Loucy (cell line): ENCODE measurements at regions not wholly inside any gene's neighbourhood (a gene's known extent, or its start where the extent isn't known, plus 50 kb on each side); places are given as distances from the start of the nearest gene placed in this dataset.
A peak's percentile ranks its signal among the peaks of the same experiment; 100 is the strongest.

Experiments
- H2AFZ ChIP-seq: fragments of 200-600 bp; sonication (generic); 2 replicates; pipeline ENCODE4 v1.6.0; 2016; ENCODE audit warnings: antibody characterized with exemption, mild to moderate bottlenecking, low read length, moderate library complexity
- H3F3A ChIP-seq: fragments of 200-600 bp; 2 replicates; pipeline ENCODE4 v1.6.0; 2016; ENCODE audit warnings: antibody characterized with exemption, low read depth, mild to moderate bottlenecking
- H3K27me3 ChIP-seq: fragments of 200-600 bp; sonication (generic); 2 replicates; pipeline ENCODE4 v1.6.1; 2014; ENCODE audit warnings: low read length, mild to moderate bottlenecking; ENCODE audit not compliant: insufficient read depth, poor library complexity, severe bottlenecking
- H3K36me3 ChIP-seq: fragments of 200-600 bp; sonication (generic); 2 replicates; pipeline ENCODE4 v1.6.1; 2016; ENCODE audit warnings: low read length; ENCODE audit not compliant: insufficient read depth
- H3K4me1 ChIP-seq: fragments of 200-600 bp; sonication (generic); 2 replicates; pipeline ENCODE4 v1.5.1; 2014; ENCODE audit warnings: low read length, mild to moderate bottlenecking; ENCODE audit not compliant: insufficient read depth, poor library complexity, severe bottlenecking
- H3K4me2 ChIP-seq: fragments of 200-600 bp; sonication (generic); 2 replicates; pipeline ENCODE4 v1.6.0; 2014; ENCODE audit warnings: antibody characterized with exemption, low read length, low read depth, mild to moderate bottlenecking; ENCODE audit not compliant: poor library complexity, severe bottlenecking
- H3K4me3 ChIP-seq: fragments of 200-600 bp; sonication (generic); 2 replicates; pipeline ENCODE4 v1.5.1; 2014; ENCODE audit warnings: low read length, mild to moderate bottlenecking, mixed read lengths; ENCODE audit not compliant: poor library complexity, severe bottlenecking
- H3K79me2 ChIP-seq: fragments of 200-600 bp; sonication (generic); 2 replicates; pipeline ENCODE4 v1.6.1; 2014; ENCODE audit warnings: low read length; ENCODE audit not compliant: insufficient read depth
- H3K9ac ChIP-seq: fragments of 200-600 bp; sonication (generic); 2 replicates; pipeline ENCODE4 v1.6.0; 2014; ENCODE audit warnings: mild to moderate bottlenecking, low read depth, low read length, moderate library complexity; ENCODE audit not compliant: poor library complexity, severe bottlenecking
- H3K9me2 ChIP-seq: fragments of 200-600 bp; sonication (generic); replicated peaks from 2 replicates; pipeline ENCODE4 v1.6.1; 2016; ENCODE audit warnings: low read depth, low read length, mixed read lengths
- H3K9me3 ChIP-seq: fragments of 200-600 bp; sonication (generic); 2 replicates; pipeline ENCODE4 v1.6.1; 2014; ENCODE audit warnings: mild to moderate bottlenecking, antibody characterized with exemption, low read length, low read depth; ENCODE audit not compliant: insufficient read depth
- H4K20me1 ChIP-seq: fragments of 200-600 bp; sonication (generic); 2 replicates; pipeline ENCODE4 v1.6.0; 2014; ENCODE audit warnings: antibody characterized with exemption, low read length, mild to moderate bottlenecking; ENCODE audit not compliant: insufficient read depth, poor library complexity, severe bottlenecking
- EZH2phosphoT487 ChIP-seq: fragments of 200-600 bp; IDR thresholded peaks from 2 replicates; pipeline ENCODE4 v1.6.1; 2018; ENCODE audit warnings: antibody characterized with exemption, mild to moderate bottlenecking, moderate library complexity, borderline replicate concordance
- TF ChIP-seq, protein P1 (sequence below): fragments of 200-600 bp; sonication (generic); conservative IDR thresholded peaks from 2 replicates; pipeline ENCODE4 v1.5.1; 2014; ENCODE audit warnings: mild to moderate bottlenecking, antibody characterized with exemption, low read length

DNA sequence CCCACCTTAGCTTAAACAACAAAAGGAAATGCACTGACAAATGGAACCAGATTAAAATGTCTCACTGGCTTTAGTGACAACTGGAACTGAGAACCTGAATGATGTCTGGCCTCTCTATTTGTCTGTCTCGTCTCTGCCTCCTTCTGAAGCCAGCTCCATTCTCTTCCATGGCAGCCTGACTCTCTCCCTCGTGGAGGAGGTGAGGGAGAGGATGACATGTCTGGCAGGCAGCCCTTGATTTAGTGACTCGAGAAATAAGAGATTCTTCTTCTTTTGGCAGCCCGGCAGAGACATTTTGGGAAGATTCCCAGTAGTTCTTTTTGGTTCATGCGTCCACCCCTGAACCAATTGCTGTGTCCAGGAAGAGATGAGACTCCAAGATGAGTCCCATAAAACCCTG, 131.7 kb downstream of the KLF5 start:
- Histone ChIP-seq H3K9me2 (no peaks in the 10 kb centered on the region), H3K4me2 (peak overlapping the region; percentile 25), H4K20me1 (no peaks in the 10 kb centered on the region), H3K9me3 (no peaks in the 10 kb centered on the region), H2AFZ (peak overlapping the region; percentile 59), H3K27me3 (no peaks in the 10 kb centered on the region), H3K36me3 (no peaks in the 10 kb centered on the region), H3F3A (no peaks in the 10 kb centered on the region), H3K4me3 (no peak overlapping the region), H3K9ac (no peak overlapping the region), H3K4me1 (no peaks in the 10 kb centered on the region), H3K79me2 (no peaks in the 10 kb centered on the region)
- no peak for TF ChIP-seq EZH2phosphoT487
- TF ChIP-seq, protein P1, sequence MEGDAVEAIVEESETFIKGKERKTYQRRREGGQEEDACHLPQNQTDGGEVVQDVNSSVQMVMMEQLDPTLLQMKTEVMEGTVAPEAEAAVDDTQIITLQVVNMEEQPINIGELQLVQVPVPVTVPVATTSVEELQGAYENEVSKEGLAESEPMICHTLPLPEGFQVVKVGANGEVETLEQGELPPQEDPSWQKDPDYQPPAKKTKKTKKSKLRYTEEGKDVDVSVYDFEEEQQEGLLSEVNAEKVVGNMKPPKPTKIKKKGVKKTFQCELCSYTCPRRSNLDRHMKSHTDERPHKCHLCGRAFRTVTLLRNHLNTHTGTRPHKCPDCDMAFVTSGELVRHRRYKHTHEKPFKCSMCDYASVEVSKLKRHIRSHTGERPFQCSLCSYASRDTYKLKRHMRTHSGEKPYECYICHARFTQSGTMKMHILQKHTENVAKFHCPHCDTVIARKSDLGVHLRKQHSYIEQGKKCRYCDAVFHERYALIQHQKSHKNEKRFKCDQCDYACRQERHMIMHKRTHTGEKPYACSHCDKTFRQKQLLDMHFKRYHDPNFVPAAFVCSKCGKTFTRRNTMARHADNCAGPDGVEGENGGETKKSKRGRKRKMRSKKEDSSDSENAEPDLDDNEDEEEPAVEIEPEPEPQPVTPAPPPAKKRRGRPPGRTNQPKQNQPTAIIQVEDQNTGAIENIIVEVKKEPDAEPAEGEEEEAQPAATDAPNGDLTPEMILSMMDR, result no peak

DNA sequence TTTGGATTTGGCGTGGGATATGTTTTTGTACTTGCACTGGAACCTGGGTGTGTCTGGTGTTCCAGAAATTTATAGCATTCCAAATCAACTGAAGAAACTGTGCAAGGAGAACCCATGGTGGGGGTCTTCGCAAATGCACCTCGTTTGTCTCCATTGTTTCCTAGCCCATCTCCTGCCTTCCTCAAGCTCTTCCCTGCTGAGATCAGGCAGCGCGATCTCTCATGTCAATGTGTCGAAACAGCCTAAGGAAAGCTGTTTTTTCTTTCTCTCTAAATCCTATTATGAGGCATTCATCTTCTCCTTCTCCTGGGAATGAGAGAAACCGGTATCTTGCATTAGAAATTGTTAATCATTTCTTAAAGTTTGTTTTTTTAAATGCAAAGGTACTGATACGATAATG, 131.0 kb downstream of the KLF5 start:
- Histone ChIP-seq H3K4me1 (no peaks in the 10 kb centered on the region), H3K4me3 (no peak overlapping the region), H4K20me1 (no peaks in the 10 kb centered on the region), H3K27me3 (no peaks in the 10 kb centered on the region), H3F3A (no peaks in the 10 kb centered on the region), H3K36me3 (no peaks in the 10 kb centered on the region), H3K9me3 (no peaks in the 10 kb centered on the region), H3K79me2 (no peaks in the 10 kb centered on the region), H3K9me2 (no peaks in the 10 kb centered on the region), H3K4me2 (no peak overlapping the region), H2AFZ (0 out of 2 replicates have a peak overlapping the region, but pooled peaks have one; percentile 59), H3K9ac (no peak overlapping the region)
- TF ChIP-seq, protein P1, result no peak
- TF ChIP-seq EZH2phosphoT487, result no peak

DNA sequence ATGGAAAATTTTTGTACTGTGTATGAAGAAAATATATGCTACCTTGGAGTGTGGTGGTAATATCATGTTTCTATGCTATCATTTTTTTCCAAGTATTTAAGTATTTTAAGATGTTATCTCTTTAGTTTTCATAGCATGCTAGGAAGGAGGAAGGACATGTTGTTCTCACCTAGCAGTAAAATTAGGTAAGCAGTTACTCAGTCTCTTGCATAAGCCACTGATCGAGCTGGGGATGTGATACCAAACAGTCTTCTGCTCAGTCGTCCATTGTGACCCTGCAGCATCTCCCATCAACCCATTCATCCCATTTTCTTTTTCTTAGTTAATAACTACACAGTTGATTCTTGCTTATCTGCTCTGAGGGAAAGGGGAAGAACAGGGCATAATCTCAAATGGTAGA, 130.6 kb downstream of the KLF5 start:
- Histone ChIP-seq H3K9me2 (no peaks in the 10 kb centered on the region), H3K4me1 (no peaks in the 10 kb centered on the region), H3K9me3 (no peaks in the 10 kb centered on the region), H3K36me3 (no peaks in the 10 kb centered on the region), H3K79me2 (no peaks in the 10 kb centered on the region), H3K4me2 (no peak overlapping the region), H2AFZ (no peak overlapping the region), H3K27me3 (no peaks in the 10 kb centered on the region), H3K4me3 (no peak overlapping the region), H3K9ac (no peak overlapping the region), H3F3A (no peaks in the 10 kb centered on the region), H4K20me1 (no peaks in the 10 kb centered on the region)
- no peak for TF ChIP-seq EZH2phosphoT487
- TF ChIP-seq, protein P1, result no peak
